OCI-LY1 (cell line): ENCODE measurements at regions not wholly inside any gene's neighbourhood (a gene's known extent, or its start where the extent isn't known, plus 50 kb on each side); places are given as distances from the start of the nearest gene placed in this dataset.

Experiments
- EZH2 ChIP-seq: fragments of 200-600 bp; sonication (generic), shearing (Covaris generic); IDR thresholded peaks from 2 replicates; pipeline ENCODE4 v1.8.0; 2017; ENCODE audit warnings: borderline replicate concordance, mixed run types, mild to moderate bottlenecking, antibody characterized with exemption, low read length, moderate library complexity, mixed read lengths
- TF ChIP-seq, protein P1 (sequence below): fragments of 200-600 bp; sonication (generic), shearing (Covaris generic); IDR thresholded peaks from 2 replicates; pipeline ENCODE4 v1.5.1; 2017; ENCODE audit warnings: mild to moderate bottlenecking, antibody characterized with exemption, low read length, moderate library complexity, mixed read lengths

DNA sequence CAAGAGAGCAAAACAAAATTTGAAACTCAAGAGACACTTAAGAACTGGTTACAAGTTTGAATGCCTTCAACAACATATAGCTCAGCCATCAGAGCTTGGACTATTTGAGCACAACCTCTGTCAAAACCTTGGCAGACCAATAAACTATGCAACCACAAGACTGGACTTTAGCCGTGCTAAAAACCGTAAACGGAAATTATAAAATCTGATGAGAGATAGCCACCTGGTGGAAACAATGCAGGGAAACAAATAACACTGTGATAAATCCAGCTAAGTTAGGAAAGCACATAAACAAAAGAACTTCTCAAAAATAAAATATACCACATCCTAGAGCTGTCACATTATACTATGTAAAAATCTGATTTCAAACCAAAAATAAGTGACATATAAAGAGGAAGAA, 1074.2 kb upstream of the NOVA1 start:
- TF ChIP-seq, protein P1, sequence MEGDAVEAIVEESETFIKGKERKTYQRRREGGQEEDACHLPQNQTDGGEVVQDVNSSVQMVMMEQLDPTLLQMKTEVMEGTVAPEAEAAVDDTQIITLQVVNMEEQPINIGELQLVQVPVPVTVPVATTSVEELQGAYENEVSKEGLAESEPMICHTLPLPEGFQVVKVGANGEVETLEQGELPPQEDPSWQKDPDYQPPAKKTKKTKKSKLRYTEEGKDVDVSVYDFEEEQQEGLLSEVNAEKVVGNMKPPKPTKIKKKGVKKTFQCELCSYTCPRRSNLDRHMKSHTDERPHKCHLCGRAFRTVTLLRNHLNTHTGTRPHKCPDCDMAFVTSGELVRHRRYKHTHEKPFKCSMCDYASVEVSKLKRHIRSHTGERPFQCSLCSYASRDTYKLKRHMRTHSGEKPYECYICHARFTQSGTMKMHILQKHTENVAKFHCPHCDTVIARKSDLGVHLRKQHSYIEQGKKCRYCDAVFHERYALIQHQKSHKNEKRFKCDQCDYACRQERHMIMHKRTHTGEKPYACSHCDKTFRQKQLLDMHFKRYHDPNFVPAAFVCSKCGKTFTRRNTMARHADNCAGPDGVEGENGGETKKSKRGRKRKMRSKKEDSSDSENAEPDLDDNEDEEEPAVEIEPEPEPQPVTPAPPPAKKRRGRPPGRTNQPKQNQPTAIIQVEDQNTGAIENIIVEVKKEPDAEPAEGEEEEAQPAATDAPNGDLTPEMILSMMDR = peak; percentile 18; the same call in 1 of the 2 replicates
- TF ChIP-seq EZH2 = no peak
